Activated CD8-positive, alpha-beta T cell treated with anti-CD3 and anti-CD28 coated beads for 36 hours (primary cell): ENCODE measurements at regions not wholly inside any gene's neighbourhood (a gene's known extent, or its start where the extent isn't known, plus 50 kb on each side); places are given as distances from the start of the nearest gene placed in this dataset.

Source experiments
- ATAC-seq: fragments of 200-7000 bp; cut with Tn5 transposase; one replicate; pipeline ENCODE4 v1.10.0; 2021; ENCODE audit warnings: mild to moderate bottlenecking, moderate library complexity
- CTCF ChIA-PET: fragments of 350-600 bp; sonication (Branson Sonifier 250); formaldehyde crosslinking; loops from one replicate; lab custom pipeline; 2021; ENCODE audit warnings: antibody characterized with exemption; lab: Charles Lee
- POLR2A ChIA-PET: fragments of 350-600 bp; sonication (Branson Sonifier 250); formaldehyde crosslinking; loops from one replicate; lab custom pipeline; 2021; ENCODE audit warnings: antibody characterized with exemption; lab: Charles Lee
- DNase-seq: peaks from one replicate; pipeline ENCODE4 v3.0.0-alpha.2; 2020
- H3K27ac Mint-ChIP-seq: one replicate; pipeline ENCODE4 v1.8.0; 2021; ENCODE audit warnings: mild to moderate bottlenecking, mixed read lengths
- H3K27me3 Mint-ChIP-seq: one replicate; pipeline ENCODE4 v1.8.0; 2021; ENCODE audit warnings: mixed read lengths
- H3K36me3 Mint-ChIP-seq: one replicate; pipeline ENCODE4 v1.8.0; 2021; ENCODE audit warnings: low read depth, mixed read lengths
- H3K4me1 Mint-ChIP-seq: one replicate; pipeline ENCODE4 v1.8.0; 2021; ENCODE audit warnings: low read depth, mixed read lengths
- H3K4me3 Mint-ChIP-seq: one replicate; pipeline ENCODE4 v1.8.0; 2021; ENCODE audit warnings: mild to moderate bottlenecking, moderate library complexity, mixed read lengths
- H3K9me3 Mint-ChIP-seq: one replicate; pipeline ENCODE4 v1.8.0; 2021; ENCODE audit warnings: mixed read lengths
- CTCF ChIP-seq: fragments of 200-600 bp; IDR thresholded peaks from one replicate; pipeline ENCODE4 v1.8.0; 2022; ENCODE audit warnings: antibody characterized with exemption, mild to moderate bottlenecking
- intact Hi-C: fragments of 100-400 bp; cut with micrococcal nuclease; formaldehyde crosslinking; loops from one replicate; pipeline ENCODE4 v1.10.0; 2022

GRCh38 chr1:164470996-164471395, 88.0 kb upstream of the PBX1 start:
- ATAC-seq (no peak), DNase-seq (no peak)
- no peaks in the 10 kb centered on the region for H3K36me3 Mint-ChIP-seq
- peaks cover 8% of the 10 kb centered on the region for H3K9me3 Mint-ChIP-seq
- intact Hi-C loops: no loop called here
- no peaks in the 10 kb centered on the region for H3K4me1 Mint-ChIP-seq
- POLR2A ChIA-PET: no interaction called here
- CTCF ChIA-PET: no interaction called here
- no peaks in the 10 kb centered on the region for H3K27me3 Mint-ChIP-seq
- H3K4me3 Mint-ChIP-seq: no peak overlapping the region
- H3K27ac Mint-ChIP-seq: no peak overlapping the region
- TF ChIP-seq CTCF: no peak

GRCh38 chr1:164472841-164473240, 86.1 kb upstream of the PBX1 start:
- peaks cover 8% of the 10 kb centered on the region for H3K9me3 Mint-ChIP-seq
- H3K4me3 Mint-ChIP-seq: no peak overlapping the region
- H3K27ac Mint-ChIP-seq: no peak overlapping the region
- no peaks in the 10 kb centered on the region for H3K36me3 Mint-ChIP-seq
- intact Hi-C loops: no loop called here
- POLR2A ChIA-PET: no interaction called here
- CTCF ChIA-PET: no interaction called here
- H3K4me1 Mint-ChIP-seq: no peaks in the 10 kb centered on the region
- DNase-seq (no peak), ATAC-seq (no peak)
- TF ChIP-seq CTCF: no peak
- no peaks in the 10 kb centered on the region for H3K27me3 Mint-ChIP-seq

GRCh38 chr1:164473544-164473943, 85.4 kb upstream of the PBX1 start:
- no peaks in the 10 kb centered on the region for H3K4me1 Mint-ChIP-seq
- no peak for TF ChIP-seq CTCF
- no peak overlapping the region for H3K4me3 Mint-ChIP-seq
- intact Hi-C loops: no loop called here
- no peak for DNase-seq
- no peak for ATAC-seq
- peaks cover 8% of the 10 kb centered on the region for H3K9me3 Mint-ChIP-seq
- POLR2A ChIA-PET: no interaction called here
- no peak overlapping the region for H3K27ac Mint-ChIP-seq
- CTCF ChIA-PET: no interaction called here
- H3K27me3 Mint-ChIP-seq: no peaks in the 10 kb centered on the region
- H3K36me3 Mint-ChIP-seq: no peaks in the 10 kb centered on the region

GRCh38 chr1:164475834-164476233, 83.2 kb upstream of the PBX1 start:
- Mint-ChIP-seq H3K36me3 (no peaks in the 10 kb centered on the region), H3K27ac (no peak overlapping the region), H3K27me3 (no peaks in the 10 kb centered on the region), H3K4me1 (no peaks in the 10 kb centered on the region), H3K4me3 (no peak overlapping the region), H3K9me3 (peaks cover 4% of the 10 kb centered on the region)
- ATAC-seq (no peak), DNase-seq (no peak)
- ChIA-PET POLR2A (no interaction called here), CTCF (no interaction called here)
- no peak for TF ChIP-seq CTCF
- intact Hi-C loops: no loop called here

GRCh38 chr1:164477343-164477742, 81.6 kb upstream of the PBX1 start:
- Mint-ChIP-seq H3K9me3 (no peaks in the 10 kb centered on the region), H3K4me3 (no peak overlapping the region), H3K27me3 (no peaks in the 10 kb centered on the region), H3K27ac (no peak overlapping the region), H3K4me1 (no peaks in the 10 kb centered on the region), H3K36me3 (no peaks in the 10 kb centered on the region)
- POLR2A ChIA-PET: no interaction called here
- TF ChIP-seq CTCF: no peak
- DNase-seq (no peak), ATAC-seq (no peak)
- CTCF ChIA-PET: no interaction called here
- intact Hi-C loops: no loop called here
